SK-N-MC (cell line): ENCODE measurements at regions not wholly inside any gene's neighbourhood (a gene's known extent, or its start where the extent isn't known, plus 50 kb on each side); places are given as distances from the start of the nearest gene placed in this dataset.

Experiments
- EZH2 ChIP-seq: fragments of 200-600 bp; sonication (generic); IDR thresholded peaks from one replicate; pipeline ENCODE4 v1.6.1; 2017; ENCODE audit warnings: antibody characterized with exemption
- POLR2AphosphoS5 ChIP-seq: IDR thresholded peaks from 2 replicates; pipeline ENCODE4 v1.6.1; 2012; ENCODE audit warnings: mild to moderate bottlenecking, low read depth, low read length, borderline replicate concordance

- TF ChIP-seq POLR2AphosphoS5, result no peak
- no peak for TF ChIP-seq EZH2
These were observed 64.0 kb upstream of the WAC start for GRCh38 chr10:28468707-28469483.
